ENCODE measurements at regions not wholly inside any gene's neighbourhood (a gene's known extent, or its start where the extent isn't known, plus 50 kb on each side); places are given as distances from the start of the nearest gene placed in this dataset.
"Not testable (repeated sequence)": the region's sequence is repeated elsewhere in the genome, so short reads cannot be mapped to it uniquely, and the experiment has no call there.

- intact Hi-C loops (cut with micrococcal nuclease): no loop called here
- DNase-seq (no peak), ATAC-seq (no peak)
These were observed 337.5 kb downstream of the NR2F1-AS1 start for GRCh38 chr5:93243481-93243880.

- DNase-seq (no peak), ATAC-seq (no peak)
- intact Hi-C loops (cut with micrococcal nuclease): no loop called here
These were observed 340.7 kb downstream of the NR2F1-AS1 start for GRCh38 chr5:93240228-93240834.

- DNase-seq (no peak), ATAC-seq (no peak)
- intact Hi-C loops (cut with micrococcal nuclease): no loop called here
These were observed 344.1 kb downstream of the NR2F1-AS1 start for GRCh38 chr5:93236807-93237421.

GRCh38 chr5:93235761-93236160 lies 345.3 kb downstream of the NR2F1-AS1 start:
- ATAC-seq (no peak), DNase-seq (no peak)
- intact Hi-C loops (cut with micrococcal nuclease): no loop called here

GRCh38 chr5:93226202-93226735 lies 354.8 kb downstream of the NR2F1-AS1 start:
- intact Hi-C loops (cut with micrococcal nuclease): no loop called here
- DNase-seq: no peak
- ATAC-seq: no peak

GRCh38 chr5:93225748-93226147 lies 355.3 kb downstream of the NR2F1-AS1 start:
- intact Hi-C loops (cut with micrococcal nuclease): no loop called here
- ATAC-seq: no peak
- no peak for DNase-seq

- ATAC-seq (no peak), DNase-seq (no peak)
- intact Hi-C loops (cut with micrococcal nuclease): no loop called here
These were observed 356.4 kb downstream of the NR2F1-AS1 start for GRCh38 chr5:93224624-93225023.

- ATAC-seq (no peak), DNase-seq (no peak)
- intact Hi-C loops (cut with micrococcal nuclease): no loop called here
These were observed 359.2 kb downstream of the NR2F1-AS1 start for GRCh38 chr5:93221773-93222172.

- ATAC-seq (no peak), DNase-seq (no peak)
- intact Hi-C loops (cut with micrococcal nuclease): no loop called here
These were observed 360.6 kb downstream of the NR2F1-AS1 start for GRCh38 chr5:93220431-93220830.

- no peak for DNase-seq
- intact Hi-C loops (cut with micrococcal nuclease): no loop called here
- no peak for ATAC-seq
These were observed 361.3 kb downstream of the NR2F1-AS1 start for GRCh38 chr5:93219641-93220145.

- DNase-seq; intact Hi-C loops (cut with micrococcal nuclease); ATAC-seq: not testable (repeated sequence)
These were observed 367.8 kb downstream of the NR2F1-AS1 start for GRCh38 chr5:93213111-93213794.

GRCh38 chr5:93209476-93209875 lies 371.5 kb downstream of the NR2F1-AS1 start:
- intact Hi-C loops (cut with micrococcal nuclease): no loop called here
- DNase-seq (no peak), ATAC-seq (no peak)

- no peak for DNase-seq
- ATAC-seq: no peak
- intact Hi-C loops (cut with micrococcal nuclease): no loop called here
These were observed 372.8 kb downstream of the NR2F1-AS1 start for GRCh38 chr5:93208141-93208751.

- intact Hi-C loops (cut with micrococcal nuclease): no loop called here
- DNase-seq (no peak), ATAC-seq (no peak)
These were observed 374.8 kb downstream of the NR2F1-AS1 start for GRCh38 chr5:93206203-93206602.

- no peak for ATAC-seq
- no peak for DNase-seq
- intact Hi-C loops (cut with micrococcal nuclease): no loop called here
These were observed 380.0 kb downstream of the NR2F1-AS1 start for GRCh38 chr5:93201061-93201460.

GRCh38 chr5:93196986-93197385 lies 384.0 kb downstream of the NR2F1-AS1 start:
- no peak for ATAC-seq
- intact Hi-C loops (cut with micrococcal nuclease): no loop called here
- DNase-seq: no peak

- ATAC-seq: no peak
These were observed 387.3 kb downstream of the NR2F1-AS1 start for GRCh38 chr5:93193431-93194347.

GRCh38 chr5:93192683-93193082 lies 388.3 kb downstream of the NR2F1-AS1 start:
- intact Hi-C loops (cut with micrococcal nuclease): no loop called here

More at GRCh38 chr5:93193431-93194347, 387.3 kb downstream of the NR2F1-AS1 start:
- DNase-seq: no peak
- intact Hi-C loops (cut with micrococcal nuclease): no loop called here

GRCh38 chr5:93192087-93192486 lies 388.9 kb downstream of the NR2F1-AS1 start:
- intact Hi-C loops (cut with micrococcal nuclease): no loop called here
- DNase-seq (no peak), ATAC-seq (no peak)

More at GRCh38 chr5:93192683-93193082, 388.3 kb downstream of the NR2F1-AS1 start:
- no peak for DNase-seq
- no peak for ATAC-seq

Measured in left ventricle myocardium superior (tissue), 1 donor.